Testis (tissue), 2 donors: ENCODE measurements at regions not wholly inside any gene's neighbourhood (a gene's known extent, or its start where the extent isn't known, plus 50 kb on each side); places are given as distances from the start of the nearest gene placed in this dataset.

Source experiments
- CTCF ChIP-seq, 3 experiments: fragments of 450-650 bp in 2 of 3; fragments of 200-600 bp in 1 of 3; sonication (generic) in 1 of 3; IDR thresholded peaks; one replicate each; pipeline ENCODE4 v1.5.1; 2016 to 2019; ENCODE audit warnings: antibody characterized with exemption in 3 of 3, mild to moderate bottlenecking in 2 of 3, moderate library complexity in 1 of 3
- POLR2A ChIP-seq: fragments of 450-650 bp; IDR thresholded peaks from one replicate; pipeline ENCODE4 v1.6.1; 2017; ENCODE audit warnings: antibody characterized with exemption, mild to moderate bottlenecking, moderate library complexity

GRCh38 chr18:7514796-7515440 is 52.2 kb upstream of the PTPRM start:
- no peak for TF ChIP-seq CTCF (IDR thresholded peaks at IDR 0.05)
- TF ChIP-seq POLR2A, result no peak
